GM13976 (cell line): ENCODE measurements at regions not wholly inside any gene's neighbourhood (a gene's known extent, or its start where the extent isn't known, plus 50 kb on each side); places are given as distances from the start of the nearest gene placed in this dataset.
"Not testable (repeated sequence)": the region's sequence is repeated elsewhere in the genome, so short reads cannot be mapped to it uniquely, and the experiment has no call there.

Experiments
- DNase-seq: peaks from one replicate; pipeline ENCODE4 v3.0.0; 2012; ENCODE audit warnings: low spot score
- in situ Hi-C: fragments of 300-500 bp; cut with MboI; formaldehyde crosslinking; loops from one replicate; pipeline ENCODE4 v1.12.0; 2022; ENCODE audit warnings: low sequenced_read_pairs, mixed read lengths, inconsistent platforms; ENCODE audit not compliant: unreplicated experiment
- TF ChIP-seq, protein P1 (sequence below): IDR thresholded peaks from 2 replicates; pipeline ENCODE4 v1.5.1; 2012; ENCODE audit warnings: borderline replicate concordance, mild to moderate bottlenecking; ENCODE audit not compliant: insufficient read depth; ENCODE audit errors: extremely low read depth, missing control alignments, control extremely low read depth

DNA sequence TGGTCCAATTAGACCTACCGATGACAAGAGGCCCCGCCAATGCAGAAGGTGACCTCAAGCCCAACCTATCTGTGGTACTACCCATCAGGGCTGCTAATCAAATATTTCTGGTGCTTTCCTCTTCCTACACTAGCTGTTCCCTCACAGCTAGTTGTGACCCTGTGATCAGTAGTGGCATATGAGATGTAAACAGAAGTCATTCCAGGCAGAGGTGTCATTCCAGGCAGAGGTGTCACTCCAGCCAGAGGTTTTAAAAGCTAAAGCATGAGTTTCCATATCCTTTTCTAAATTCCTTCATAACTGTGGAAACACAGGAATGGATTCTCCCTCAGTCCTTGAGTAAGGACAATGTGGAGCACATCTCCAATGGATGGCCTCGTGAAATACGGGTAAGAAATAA is 110.9 kb upstream of the DNAJC10 start:
- no peak for DNase-seq
- TF ChIP-seq, protein P1, sequence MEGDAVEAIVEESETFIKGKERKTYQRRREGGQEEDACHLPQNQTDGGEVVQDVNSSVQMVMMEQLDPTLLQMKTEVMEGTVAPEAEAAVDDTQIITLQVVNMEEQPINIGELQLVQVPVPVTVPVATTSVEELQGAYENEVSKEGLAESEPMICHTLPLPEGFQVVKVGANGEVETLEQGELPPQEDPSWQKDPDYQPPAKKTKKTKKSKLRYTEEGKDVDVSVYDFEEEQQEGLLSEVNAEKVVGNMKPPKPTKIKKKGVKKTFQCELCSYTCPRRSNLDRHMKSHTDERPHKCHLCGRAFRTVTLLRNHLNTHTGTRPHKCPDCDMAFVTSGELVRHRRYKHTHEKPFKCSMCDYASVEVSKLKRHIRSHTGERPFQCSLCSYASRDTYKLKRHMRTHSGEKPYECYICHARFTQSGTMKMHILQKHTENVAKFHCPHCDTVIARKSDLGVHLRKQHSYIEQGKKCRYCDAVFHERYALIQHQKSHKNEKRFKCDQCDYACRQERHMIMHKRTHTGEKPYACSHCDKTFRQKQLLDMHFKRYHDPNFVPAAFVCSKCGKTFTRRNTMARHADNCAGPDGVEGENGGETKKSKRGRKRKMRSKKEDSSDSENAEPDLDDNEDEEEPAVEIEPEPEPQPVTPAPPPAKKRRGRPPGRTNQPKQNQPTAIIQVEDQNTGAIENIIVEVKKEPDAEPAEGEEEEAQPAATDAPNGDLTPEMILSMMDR = no peak
- in situ Hi-C loops = no loop called here

DNA sequence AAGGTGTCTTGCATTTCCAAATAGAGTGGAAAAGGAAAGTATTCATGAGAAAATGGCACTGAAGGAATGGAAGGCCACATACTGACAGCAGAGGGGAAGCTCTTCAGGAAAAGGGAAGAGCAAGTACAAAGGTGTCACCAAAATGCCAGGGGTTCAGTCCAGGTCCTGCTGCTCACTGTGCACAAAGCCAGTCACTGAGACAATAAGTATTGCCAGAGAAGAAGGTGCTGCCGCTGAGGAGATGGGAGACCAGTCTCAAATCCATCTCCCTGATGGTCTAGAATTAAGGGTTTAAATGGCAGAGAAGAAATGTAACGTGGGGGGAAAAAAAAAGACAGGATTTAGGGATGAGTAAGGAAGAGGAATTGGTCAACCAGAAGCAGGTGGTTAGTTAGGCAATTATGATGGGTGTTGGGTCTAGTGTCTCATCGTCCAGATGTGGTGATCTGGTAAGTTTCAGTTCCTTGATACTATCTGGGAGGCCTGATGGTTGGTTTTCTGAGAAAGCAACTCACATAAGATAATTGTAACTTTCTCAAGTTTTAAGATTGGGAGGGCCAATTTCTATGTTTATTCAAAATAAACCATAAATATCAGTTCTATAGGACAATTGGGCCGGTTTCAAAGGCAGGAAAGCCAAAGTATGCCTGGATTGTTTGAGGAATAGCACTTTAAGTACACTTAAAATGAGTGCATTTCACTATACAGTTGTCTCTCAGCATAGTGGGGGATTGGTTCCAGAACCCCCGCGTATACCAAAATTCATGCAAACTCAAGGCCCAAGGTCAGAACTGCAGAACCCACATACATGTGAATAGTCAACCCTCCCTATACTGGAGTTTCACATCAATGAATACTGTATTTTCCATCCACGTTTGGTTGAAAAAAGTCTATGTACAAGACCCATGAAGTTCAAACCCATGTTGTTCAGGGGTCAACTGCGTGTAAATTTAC is 109.1 kb upstream of the DNAJC10 start:
- in situ Hi-C loops = no loop called here
- TF ChIP-seq, protein P1 = no peak
- no peak for DNase-seq

DNA sequence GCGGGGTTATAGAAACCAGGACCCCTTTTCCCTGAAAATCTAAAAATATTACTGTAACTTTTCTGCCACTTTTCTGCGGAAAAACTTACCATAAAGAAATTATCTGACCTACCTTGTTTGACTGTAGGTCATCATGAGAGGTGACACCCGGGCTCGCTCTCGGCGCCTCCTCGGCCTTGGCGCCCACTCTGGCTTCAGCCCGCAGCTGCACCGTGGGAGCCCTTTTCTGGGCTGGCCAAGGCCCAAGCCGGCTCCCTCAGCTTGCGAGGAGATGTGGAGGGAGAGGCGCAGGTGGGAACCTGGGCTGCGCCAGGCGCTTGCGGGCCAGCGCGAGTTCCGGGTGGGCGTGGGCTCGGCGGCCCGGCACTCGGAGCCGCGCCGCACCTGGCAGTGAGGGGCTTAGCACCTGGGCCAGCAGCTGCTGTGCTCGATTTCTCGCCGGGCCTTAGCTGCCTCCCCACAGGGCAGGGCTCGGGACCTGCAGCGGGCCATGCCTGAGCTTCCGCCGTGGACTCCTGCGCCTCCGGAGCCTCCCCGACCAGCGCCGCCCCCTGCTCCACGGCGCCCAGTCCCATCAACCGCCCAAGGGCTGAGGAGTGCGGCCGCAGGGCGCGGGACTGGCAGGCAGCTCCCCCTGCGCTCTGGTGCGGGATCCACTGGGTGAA is 107.7 kb upstream of the DNAJC10 start:
- no peak for DNase-seq
- TF ChIP-seq, protein P1 = no peak
- in situ Hi-C loops = no loop called here

DNA sequence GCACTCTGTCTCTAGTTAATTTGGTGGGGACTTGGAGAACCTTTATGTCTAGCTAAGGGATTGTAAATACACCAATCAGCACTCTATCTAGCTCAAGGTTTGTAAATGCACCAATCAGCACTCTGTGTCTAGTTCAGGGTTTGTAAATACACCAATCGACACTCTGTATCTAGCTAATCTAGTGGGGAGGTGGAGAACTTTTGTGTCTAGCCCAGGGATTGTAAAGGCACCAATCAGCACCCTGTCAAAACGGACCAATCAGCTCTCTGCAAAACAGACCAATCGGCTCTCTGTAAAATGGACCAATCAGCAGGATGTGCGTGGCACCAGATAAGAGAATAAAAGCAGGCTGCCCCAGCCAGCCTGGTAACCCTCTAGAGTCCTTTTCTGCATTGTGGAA is 107.1 kb upstream of the DNAJC10 start:
- DNase-seq, in situ Hi-C loops: not testable (repeated sequence)

DNA sequence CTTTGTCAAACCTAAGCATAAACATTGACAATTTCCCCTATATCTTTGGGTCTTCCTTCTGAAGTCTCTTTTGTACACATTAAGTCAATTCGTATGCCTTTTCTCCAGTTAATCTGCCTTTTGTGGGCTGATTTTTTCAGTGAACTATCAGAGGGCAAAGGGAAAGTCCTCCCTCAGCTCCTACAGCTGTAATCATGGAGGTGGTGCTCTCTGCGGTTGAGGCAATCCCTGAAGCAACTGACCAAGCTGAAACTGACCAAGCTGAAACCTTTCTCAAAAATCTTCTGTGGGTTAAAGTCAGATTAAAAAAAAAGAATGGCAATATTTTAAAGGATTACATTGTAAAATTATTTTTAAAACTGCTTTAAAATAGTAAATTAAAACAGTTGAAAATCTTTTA is 105.8 kb upstream of the DNAJC10 start:
- TF ChIP-seq, protein P1 = no peak
- in situ Hi-C loops = no loop called here
- DNase-seq = no peak

DNA sequence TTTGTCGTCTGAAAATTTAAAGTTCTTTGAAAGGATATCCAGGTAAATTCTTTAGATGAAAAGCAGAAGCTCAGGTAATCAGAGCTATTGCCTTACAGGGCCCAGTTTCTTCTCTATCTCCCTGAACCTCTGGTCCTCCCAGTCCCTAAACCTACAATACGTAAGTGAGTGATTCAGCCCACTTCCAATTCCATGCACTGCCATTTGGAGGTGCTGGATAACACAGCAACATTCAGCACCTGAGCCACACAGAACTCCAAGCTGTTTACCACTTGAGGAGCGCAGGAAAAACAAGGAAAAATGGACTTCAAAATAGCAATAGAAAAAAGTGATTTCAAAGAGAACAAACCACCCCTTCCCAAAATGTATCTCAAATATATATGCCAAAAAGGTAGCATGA is 105.0 kb upstream of the DNAJC10 start:
- no peak for DNase-seq
- TF ChIP-seq, protein P1 = no peak
- in situ Hi-C loops = no loop called here

DNA sequence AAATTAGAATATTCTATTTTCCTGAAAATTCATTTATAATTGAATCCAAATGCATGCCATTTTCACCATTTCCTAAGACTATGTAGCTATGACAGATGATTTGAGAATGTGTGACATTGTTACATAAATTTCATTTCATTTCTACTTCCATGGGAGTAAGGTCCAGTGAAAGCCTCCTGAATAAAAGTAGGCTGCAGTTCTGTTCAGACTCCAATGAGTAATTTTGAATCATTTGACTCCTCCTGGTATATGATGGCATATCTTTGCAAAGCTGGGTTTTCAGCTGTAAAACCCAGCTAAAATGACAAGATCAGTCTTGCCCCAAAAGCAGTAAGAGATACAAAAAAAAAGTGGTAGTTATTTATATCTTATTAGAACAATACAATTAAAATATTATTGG is 101.0 kb upstream of the DNAJC10 start:
- DNase-seq = no peak
- in situ Hi-C loops = no loop called here
- TF ChIP-seq, protein P1 = no peak
